ENCODE measurements at regions not wholly inside any gene's neighbourhood (a gene's known extent, or its start where the extent isn't known, plus 50 kb on each side); places are given as distances from the start of the nearest gene placed in this dataset.

DNA sequence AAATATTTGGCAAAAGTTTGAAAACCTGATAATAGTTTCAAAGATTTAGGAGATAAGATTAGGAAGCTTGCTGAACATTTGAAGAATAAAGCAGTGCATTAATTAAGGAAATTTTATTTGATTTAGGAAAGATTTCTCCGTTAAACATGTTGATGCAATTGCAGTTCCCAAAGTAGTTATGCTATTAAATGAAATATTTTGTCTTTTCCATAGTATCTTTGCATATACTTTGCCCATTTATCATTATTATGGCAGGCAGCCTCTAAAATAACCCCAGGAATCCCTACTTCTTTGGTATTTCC is 136.5 kb downstream of the MREG start:
- TF ChIP-seq, protein P1, sequence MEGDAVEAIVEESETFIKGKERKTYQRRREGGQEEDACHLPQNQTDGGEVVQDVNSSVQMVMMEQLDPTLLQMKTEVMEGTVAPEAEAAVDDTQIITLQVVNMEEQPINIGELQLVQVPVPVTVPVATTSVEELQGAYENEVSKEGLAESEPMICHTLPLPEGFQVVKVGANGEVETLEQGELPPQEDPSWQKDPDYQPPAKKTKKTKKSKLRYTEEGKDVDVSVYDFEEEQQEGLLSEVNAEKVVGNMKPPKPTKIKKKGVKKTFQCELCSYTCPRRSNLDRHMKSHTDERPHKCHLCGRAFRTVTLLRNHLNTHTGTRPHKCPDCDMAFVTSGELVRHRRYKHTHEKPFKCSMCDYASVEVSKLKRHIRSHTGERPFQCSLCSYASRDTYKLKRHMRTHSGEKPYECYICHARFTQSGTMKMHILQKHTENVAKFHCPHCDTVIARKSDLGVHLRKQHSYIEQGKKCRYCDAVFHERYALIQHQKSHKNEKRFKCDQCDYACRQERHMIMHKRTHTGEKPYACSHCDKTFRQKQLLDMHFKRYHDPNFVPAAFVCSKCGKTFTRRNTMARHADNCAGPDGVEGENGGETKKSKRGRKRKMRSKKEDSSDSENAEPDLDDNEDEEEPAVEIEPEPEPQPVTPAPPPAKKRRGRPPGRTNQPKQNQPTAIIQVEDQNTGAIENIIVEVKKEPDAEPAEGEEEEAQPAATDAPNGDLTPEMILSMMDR (IDR thresholded peaks at IDR 0.05; ENCODE audit: control insufficient read depth, extremely low read depth, insufficient read depth): no peak
- no peak for DNase-seq (ENCODE audit: low read depth)

DNA sequence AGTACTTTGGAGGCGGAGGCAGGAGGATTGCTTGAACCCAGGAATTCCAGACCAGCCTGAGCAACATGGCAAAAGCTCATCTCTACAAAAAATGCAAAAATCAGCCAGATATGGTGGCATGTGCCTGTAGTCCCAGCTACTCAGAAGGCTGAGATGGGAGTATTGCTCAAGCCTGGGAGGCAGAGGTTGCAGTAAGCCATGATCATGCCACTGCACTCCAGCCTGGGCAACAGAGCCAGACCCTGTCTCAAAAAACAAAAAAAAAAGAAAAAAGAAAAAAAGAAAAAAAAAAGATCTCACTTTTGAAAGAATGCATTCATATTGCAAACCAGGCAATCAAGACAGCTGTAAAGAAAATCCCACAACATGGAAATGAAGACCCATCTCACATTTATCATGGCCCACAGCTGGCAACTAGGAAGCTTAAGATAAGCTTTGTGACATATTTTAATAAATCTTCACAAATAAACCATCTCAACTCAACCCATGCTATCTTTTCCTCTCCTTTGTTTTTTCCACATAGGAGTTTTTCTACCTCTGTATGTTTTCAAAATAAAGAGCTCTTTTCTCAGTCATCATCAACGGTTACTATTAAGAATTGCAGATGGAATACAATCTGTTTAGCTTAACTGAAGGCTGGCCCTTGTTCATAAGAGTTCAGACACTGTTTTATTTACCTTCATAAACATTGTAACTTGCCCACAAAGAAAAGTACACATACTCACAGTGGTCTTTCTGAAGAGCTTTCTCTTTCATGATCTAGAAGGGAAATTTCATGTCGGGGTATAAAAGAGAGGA is 137.0 kb downstream of the MREG start:
- TF ChIP-seq, protein P1 (IDR thresholded peaks at IDR 0.05; ENCODE audit: control insufficient read depth, extremely low read depth, insufficient read depth): no peak
- DNase-seq (ENCODE audit: low read depth): no peak
- H3K4me3 ChIP-seq (ENCODE audit: low read depth, low read length): no peak overlapping the region

More for the DNA sequence above, 136.5 kb downstream of the MREG start:
- no peak overlapping the region for H3K4me3 ChIP-seq (ENCODE audit: low read depth, low read length)

DNA sequence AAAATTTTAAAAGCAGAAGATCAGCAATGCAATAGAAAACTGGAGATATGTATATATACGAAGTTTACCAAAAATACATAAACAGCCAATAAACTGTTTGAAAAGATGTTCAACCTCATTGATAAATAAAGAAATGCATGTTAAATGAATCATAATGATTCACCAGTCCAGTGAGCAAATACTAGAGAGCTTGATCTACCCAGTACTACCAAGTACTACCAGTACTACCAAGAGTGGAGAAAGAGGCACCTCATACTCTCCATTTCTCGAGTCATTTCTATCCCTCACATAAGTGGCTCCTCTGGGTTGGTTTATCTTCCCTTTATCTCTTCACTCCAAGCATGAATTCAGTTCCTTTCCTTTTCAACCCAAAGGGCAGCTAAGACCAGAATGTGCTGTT is 138.9 kb downstream of the MREG start:
- H3K4me3 ChIP-seq (ENCODE audit: low read depth, low read length): no peak overlapping the region
- TF ChIP-seq, protein P1 (IDR thresholded peaks at IDR 0.05; ENCODE audit: control insufficient read depth, extremely low read depth, insufficient read depth): no peak
- DNase-seq (ENCODE audit: low read depth): no peak

DNA sequence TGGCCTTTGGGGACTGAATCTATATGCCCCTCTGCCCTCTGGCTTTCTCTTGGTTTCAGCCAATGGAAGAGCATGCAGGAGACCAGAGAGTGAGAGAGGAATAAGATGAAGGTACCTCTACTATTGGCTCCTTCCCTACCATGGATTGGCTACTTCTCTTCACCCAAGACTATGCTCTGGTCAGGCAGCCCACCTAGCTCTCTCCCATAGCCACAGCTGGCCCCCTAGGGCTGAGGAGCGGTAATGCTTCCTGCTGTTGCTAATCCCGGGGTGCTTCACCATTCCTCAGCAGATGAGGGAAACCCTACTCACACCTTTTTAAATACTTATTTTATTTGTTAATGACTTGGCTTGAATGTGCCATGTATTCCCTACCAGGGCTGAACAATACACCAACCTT is 142.4 kb downstream of the MREG start:
- no peak overlapping the region for H3K4me3 ChIP-seq (ENCODE audit: low read depth, low read length)
- no peak for DNase-seq (ENCODE audit: low read depth)
- TF ChIP-seq, protein P1 (IDR thresholded peaks at IDR 0.05; ENCODE audit: control insufficient read depth, extremely low read depth, insufficient read depth): no peak

DNA sequence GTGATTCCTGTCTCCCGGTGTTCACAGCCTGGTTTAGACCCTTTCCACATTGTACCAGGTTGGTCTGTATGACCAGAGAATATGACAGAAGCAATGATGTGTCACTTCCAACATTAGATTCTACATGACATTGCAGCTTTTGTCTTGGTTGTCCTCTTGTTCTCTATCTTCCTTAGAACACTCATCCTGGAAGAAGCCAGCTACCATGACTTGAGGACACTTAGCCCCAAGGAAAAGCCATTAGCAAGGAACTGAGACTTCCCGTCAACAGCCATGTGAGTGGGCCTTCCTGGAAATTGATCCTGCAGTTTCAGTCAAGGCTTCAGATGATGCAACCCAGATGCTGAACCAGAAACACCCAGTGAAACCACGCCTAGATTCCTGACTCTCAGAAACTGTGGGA is 143.3 kb downstream of the MREG start:
- DNase-seq (ENCODE audit: low read depth): no peak
- H3K4me3 ChIP-seq (ENCODE audit: low read depth, low read length): no peak overlapping the region
- TF ChIP-seq, protein P1 (IDR thresholded peaks at IDR 0.05; ENCODE audit: control insufficient read depth, extremely low read depth, insufficient read depth): no peak

DNA sequence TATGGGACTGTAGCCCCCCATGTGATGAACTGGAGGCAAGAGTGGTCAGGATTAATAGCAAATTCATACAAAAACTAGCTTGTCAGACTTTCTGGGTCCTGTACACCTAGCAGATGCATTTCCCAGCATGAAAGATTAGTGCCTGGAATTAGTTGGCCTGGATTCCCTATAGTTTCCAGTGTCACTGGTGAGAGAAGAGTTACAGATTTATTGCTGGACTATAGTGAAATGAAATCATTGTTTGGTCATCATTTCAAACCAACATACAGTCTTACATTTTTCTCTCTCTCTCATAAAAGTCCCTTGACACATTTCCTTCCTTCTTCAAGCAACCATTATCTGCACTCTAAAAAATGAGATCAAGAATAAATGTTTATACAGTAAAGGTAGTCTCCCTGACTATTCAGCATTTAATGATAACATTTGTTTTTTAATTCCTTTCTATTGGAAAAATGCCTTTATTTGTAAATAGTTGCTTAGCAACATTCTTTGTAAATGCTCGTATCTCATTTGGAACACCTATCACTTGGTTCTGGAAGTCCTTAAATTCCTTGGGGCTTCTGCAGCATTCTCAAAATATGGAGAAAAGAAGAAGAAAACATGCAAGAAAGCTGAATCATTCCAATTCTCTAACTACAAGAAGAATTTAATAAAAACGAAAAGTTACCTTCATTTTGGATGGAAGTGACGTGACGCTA is 144.4 kb downstream of the MREG start:
- H3K4me3 ChIP-seq (ENCODE audit: low read depth, low read length): no peak overlapping the region
- TF ChIP-seq, protein P1 (IDR thresholded peaks at IDR 0.05; ENCODE audit: control insufficient read depth, extremely low read depth, insufficient read depth): no peak
- DNase-seq (ENCODE audit: low read depth): no peak
